GM18858 (cell line): ENCODE measurements at regions not wholly inside any gene's neighbourhood (a gene's known extent, or its start where the extent isn't known, plus 50 kb on each side); places are given as distances from the start of the nearest gene placed in this dataset.

Source experiments
- ATAC-seq: cut with Tn5 transposase; IDR thresholded peaks from one replicate; pipeline ENCODE4 v1.9.1; 2021; ENCODE audit not compliant: unreplicated experiment

- no peak for ATAC-seq
Observed at GRCh38 chr13:112244061-112244460, 132.1 kb upstream of the SPACA7 start.

GRCh38 chr13:112244495-112245177 is 131.5 kb upstream of the SPACA7 start:
- ATAC-seq = no peak

GRCh38 chr13:112245179-112245724 is 130.9 kb upstream of the SPACA7 start:
- no peak for ATAC-seq

DNA sequence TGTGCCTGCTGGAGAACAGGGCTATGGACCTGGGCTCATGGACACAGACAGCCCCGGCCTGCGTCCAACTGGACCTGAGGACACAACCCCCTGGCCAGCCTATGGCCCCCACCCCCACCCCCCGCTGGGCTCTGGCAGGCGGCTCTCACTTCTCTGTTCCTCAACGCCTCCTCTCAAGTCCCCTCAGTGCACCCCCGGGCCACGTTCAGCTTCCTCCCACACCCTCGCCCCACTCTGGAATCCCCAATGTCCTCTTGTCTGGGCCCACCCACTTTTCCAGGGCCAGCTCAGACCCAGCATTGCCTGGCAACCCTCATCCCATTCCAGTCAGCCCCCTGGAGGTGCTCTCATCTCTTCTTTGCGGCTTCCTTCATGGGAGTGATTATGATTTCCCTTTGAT is 130.2 kb upstream of the SPACA7 start:
- ATAC-seq = no peak

DNA sequence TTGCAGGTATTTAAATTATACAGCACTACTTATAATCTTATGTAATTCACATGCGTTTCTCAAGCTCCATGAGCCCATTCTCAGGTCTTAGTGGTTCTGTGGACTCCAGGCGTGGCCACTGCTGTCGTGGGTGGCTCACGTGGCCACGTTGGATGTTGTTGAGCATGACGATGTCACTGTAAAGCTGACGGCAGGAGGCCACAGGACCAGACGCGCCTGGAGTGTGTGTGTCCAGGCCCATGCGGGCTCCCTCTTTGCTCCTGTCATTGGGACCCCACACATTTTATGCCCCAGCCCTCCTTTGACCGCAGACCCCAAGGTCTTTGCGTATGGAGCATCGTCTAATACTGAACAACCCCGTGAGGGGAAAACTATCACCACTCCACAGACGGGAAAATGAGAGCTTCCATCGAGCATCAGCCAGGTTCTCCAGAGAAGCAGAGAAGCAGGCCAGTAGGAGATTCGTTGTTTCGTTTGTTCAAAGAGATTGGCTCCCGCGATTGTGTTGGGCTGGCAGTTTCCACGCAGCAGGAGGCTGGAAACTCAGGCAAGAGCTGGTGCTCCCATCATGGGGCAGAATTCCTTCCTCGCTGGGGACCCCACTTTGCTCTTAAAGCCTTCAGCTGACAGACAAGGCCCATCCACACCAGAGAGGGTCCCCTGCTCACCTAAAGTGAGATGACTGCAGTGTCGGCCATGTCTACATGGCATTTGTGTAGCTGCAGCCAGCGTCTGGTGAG is 129.3 kb upstream of the SPACA7 start:
- no peak for ATAC-seq

DNA sequence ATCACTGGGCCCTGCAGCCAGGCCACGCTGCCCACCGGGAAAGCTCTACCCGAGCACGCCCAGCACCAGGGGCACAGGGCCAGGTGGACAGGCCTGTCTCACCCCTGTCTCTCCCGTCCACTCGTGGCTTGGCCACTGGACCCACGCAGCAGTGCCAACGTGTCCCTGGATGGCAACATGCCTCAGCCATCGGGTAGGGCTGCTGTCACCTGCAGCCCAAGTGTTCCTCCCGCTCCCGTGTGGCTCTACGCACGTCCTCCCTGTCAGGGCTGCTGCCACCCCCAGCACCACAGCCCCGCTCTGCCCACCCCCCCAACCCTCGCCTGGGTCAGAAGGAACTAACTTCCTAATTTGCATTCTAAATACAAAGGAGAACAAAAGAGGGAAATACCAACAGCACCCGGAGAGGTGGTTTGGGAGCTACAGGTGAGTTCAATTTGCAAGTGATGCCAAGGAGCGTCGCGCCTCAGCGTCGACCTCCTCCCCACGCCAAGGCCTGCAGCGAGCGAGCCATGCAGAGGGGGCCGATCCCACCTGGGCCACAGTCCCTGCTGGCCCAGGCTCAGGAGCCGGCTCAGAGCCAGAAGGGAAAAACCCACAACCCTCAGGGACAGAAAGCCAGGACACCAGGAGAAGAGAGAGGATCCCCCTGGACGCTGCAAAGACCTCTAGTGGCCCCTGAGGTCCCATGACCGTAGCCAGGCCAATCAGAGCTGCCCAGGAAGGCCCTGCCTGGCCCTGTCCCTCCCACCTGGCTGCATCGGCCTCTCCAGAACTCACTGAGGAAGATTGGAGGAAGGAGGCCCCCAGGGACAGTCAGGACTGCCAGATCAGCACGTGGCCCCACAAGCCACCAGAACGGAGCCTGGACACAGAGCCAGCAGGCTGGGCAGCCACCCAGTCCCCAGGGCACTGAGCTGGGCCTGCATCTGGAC is 128.4 kb upstream of the SPACA7 start:
- ATAC-seq = no peak

- no peak for ATAC-seq
Observed at GRCh38 chr13:112248406-112248760, 127.8 kb upstream of the SPACA7 start.

DNA sequence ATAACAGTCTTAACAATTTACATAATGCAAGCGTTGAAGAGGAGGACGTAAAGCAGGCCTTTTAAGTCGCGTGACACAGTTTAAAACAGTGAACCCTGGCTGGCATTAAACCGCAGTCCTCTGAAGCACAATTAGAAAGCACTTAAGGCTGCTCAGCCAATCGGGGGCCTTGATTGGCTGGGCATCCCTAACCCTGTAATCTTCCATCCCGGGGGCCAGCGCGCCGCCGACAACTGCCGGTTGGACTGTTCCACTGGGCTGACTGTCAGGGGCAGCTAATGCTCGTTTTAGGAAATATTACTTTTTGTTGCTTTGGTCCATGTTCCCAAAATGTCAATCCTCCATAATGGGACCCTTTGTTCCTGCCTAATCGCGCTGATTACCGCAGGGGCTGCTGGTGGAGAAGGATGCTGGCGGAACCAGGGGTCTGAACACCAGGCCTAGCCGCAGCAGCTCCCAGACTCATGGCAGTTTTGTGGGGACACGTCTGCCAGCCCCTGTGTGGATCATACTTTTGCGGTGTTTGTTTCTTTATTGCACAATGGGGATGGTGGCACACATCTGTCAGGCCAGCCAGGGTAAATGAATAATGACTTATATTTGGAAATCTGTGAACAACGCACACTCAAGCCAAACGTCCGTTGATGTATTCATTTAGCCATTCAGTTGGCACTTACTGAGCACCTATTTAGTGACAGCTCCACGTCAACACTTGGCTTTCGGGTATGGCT is 127.1 kb upstream of the SPACA7 start:
- no peak for ATAC-seq

DNA sequence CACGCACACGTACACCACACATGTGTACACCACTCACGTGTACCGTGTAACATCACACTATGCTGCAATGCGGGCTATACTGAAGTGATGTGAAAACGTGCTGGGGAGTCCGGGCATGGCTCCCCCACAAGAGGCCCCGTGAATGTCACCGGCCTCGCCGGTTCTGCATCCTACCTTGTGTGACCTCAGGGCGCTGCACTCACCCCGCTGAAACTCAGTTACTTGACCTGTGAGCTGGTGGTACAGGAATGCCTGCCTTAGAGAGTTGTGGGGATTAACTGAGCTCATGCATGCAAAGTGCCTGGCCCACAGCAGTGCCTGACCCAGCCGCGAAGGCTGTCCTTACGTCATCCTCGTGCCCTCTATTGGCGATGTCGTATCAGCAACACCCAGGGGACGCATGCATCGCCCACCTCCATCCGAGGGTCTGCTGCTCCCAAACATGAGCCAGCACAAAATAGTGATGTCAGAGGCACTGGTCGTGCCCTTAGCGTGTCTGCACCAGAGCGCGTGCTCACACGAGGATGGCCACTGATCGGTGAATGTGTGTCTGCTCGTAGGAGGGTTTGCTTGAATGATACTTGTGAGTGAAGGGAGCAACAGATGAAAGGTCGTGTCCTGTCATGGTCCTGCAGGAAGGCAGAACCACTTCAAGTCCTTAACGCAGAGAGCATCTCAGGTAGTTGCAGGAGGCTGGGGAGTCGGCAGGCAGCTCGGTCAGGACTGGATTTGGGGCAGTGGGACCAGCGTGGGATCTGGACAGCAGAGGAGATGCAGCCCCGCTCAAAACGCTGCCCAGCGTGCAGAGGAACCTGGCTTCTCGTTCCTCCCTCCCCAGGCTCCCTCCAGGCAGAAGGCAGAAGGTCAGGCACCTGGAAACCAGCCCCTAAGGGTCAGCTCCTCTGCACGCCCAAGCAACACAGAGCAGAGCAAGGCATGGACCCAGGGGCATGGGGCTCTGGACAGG is 126.2 kb upstream of the SPACA7 start:
- ATAC-seq = no peak

GRCh38 chr13:112250788-112251445 is 125.2 kb upstream of the SPACA7 start:
- no peak for ATAC-seq

DNA sequence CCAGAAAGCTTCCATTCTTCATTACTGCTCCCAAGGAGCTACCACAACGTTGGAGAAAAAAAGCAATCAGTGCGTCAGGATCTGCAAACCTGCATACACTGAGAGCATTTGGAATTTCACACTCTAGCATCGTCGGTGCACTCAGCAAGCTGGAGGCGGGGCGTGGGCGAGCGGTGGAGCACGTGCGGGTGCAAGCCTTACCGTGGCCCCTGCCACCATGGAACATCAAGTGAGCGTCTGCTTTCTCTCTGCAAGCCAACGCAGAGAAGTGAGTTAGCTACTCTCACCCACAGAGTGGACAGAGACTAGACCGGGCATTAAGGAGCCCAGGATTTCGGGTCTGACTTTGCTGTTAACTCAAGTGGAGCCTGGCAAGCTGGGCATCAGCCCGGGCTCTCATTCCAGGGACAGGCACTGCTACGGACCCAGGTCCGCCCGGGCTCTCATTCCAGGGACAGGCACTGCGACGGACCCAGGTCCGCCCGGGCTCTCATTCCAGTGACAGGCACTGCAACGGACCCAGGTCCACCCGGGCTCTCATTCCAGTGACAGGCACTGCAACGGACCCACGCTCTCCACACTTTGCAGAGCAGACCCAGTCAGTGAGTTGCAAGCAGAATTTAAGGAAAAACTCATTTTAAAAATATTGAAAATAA is 124.1 kb upstream of the SPACA7 start:
- ATAC-seq = no peak

DNA sequence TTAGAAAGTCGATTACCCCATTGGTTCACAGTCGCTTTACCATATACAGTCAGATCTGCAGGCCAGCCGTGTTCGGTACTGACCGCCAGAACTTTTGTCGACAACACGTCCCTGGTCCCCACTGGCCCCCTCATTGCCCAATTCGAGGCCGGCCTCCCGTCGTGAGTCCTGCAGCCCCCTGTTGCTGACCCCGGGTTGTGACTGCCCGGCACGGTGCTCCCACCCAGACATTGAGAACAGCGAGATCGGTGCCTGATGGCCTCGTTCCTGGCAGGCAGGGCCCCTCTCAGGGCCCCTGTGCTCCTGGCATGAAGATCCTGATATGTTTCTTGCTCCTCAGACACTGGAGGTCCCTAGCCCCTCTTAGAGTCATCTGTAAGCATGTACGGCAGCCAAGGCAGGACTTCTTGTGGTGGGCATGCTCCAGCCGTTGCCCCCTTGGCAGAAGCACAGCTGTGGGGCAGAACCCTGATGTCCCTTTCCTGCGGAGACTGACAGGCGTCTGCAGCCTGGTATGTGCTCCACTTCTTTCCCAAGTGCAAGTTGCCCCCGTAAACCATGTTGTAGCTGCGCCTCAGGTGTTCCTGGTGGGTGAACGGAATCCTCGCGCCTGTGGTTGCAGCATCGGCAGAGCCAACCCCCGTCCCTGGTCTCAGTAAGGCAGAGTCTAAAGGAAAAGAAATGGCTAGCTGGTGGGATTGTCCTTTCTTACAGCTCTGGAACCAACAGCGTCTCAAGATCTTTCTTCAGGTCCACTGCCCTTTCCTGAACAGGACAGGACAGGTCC is 123.2 kb upstream of the SPACA7 start:
- no peak for ATAC-seq

DNA sequence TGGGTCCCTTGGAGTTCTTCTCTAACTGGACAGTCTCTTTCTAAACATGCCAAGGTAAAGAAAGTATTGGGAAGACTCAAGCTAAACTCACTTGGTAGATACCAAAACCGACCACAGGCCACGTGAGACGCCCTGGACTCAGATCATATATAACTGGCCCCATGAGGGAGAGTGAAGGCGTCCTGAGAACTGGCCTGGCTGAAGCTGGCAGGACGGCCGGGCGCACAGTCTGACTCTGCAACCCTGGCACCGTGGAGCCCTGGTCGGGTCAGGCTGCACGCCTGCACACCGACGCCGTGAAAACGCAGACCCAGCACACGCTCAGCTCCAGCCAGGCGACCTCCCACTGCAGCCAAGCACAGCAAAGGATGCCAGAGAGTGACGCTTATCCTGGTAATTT is 122.5 kb upstream of the SPACA7 start:
- ATAC-seq = no peak

GRCh38 chr13:112254061-112254818 is 121.9 kb upstream of the SPACA7 start:
- ATAC-seq = no peak

- no peak for ATAC-seq
Observed at GRCh38 chr13:112254900-112255299, 121.3 kb upstream of the SPACA7 start.

GRCh38 chr13:112255550-112256120 is 120.5 kb upstream of the SPACA7 start:
- no peak for ATAC-seq
